SIG-M5 treated with dmso at 0.1 percent for 504 hours (cell line): ENCODE measurements at regions not wholly inside any gene's neighbourhood (a gene's known extent, or its start where the extent isn't known, plus 50 kb on each side); places are given as distances from the start of the nearest gene placed in this dataset.

Experiments used
- DNase-seq: peaks from one replicate; lab custom pipeline; 2025; ENCODE audit not compliant: unreplicated experiment; lab: John Stamatoyannopoulos, UW

GRCh38 chr21:25425156-25425555, 182.1 kb downstream of the MRPL39 start:
- DNase-seq: no peak

GRCh38 chr21:25424634-25425033, 182.6 kb downstream of the MRPL39 start:
- DNase-seq: no peak

DNA sequence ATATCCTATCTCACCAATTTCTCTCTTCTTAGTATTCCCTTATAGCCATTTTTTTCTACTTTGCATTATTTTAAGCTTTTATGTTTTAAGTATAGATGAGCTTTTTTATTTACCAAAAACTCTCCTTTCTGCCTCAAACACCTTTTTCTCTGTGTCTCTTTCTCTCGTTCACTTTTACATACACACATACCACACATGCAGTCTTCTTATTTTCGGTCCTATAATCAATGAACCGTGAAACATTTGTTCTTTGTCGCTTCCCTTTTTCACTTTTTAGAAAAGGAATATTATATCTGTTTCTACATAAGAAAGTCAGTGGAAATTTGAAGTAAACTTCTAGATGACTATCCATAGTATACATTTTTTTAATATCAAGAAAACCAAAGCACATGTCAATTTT, 183.2 kb downstream of the MRPL39 start:
- DNase-seq: no peak

DNA sequence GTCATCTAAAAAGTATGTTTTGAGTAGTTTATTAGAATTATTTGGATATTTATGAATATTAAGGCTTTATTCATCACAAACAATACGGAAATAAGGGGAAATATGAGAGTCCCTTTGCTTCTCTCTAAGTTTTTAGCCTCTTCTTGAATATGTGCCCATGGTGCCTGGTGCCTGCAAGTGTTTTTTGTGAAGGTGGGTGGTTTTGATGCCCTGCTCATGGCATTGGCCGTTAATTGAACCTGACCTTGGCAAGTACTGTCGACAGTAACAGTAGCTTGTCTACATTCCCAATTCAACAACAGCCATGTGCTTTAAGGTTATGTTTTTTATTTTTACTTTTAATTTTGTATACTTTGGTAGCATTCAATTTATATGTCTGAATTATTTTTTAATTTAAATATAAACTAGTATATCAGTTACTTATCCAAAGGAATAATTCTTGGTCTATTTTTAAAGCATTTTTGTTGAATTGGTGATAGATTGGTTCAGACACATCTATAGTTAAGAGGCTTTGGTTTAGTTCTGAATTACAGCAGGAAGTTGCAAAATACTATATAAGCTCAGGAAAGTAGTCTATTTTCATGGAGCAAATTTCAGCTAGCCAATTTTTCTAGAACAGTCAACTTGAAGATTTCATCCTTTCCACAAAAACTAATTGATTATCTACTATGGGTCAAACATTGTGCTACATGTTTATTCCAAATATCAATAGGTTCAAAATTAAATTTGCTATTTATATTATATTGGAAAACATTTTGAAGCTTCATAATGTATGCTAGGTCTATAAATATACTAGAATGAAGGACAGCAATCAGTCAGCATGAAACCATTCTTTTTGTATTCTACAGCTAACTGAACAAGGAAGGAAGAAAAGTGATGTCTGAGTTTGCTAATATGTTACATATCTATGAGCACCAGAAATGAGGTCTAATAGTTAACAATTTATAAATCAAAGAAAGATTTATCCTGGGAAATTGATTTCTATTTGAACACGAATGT, 184.4 kb downstream of the MRPL39 start:
- DNase-seq: no peak

DNA sequence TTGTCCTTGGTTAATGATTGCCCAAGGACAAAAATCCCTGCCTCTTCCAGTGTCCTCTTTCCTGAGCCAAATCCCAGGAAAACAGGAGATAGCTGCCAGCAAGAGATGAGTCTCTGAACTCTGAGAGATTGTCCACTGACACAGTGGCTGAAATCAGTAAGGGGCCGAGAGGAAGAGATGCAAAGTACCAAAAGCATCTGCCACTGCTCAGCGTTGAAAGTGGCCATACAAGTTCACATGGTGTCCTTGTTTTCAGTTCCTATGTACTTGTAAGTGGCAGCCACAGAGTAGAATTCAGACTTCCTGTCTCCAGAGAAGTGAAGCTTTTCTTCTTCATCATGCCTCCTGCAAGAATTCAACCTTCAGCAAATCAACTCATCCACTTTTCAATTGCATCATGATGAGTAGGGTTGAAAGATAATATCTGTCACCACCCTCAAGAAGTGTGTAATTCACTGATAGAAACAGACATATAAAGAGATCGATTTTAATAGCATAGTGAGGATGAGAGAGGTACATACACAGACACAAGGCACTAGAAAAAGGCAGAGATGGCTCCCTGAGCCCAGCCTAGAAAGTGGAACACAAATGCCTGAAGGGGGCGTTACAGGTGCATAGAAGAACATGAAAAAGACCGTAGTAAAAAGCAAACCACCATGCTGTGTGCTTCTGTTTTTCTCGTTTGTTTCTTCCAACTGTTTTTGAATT, 185.8 kb downstream of the MRPL39 start:
- DNase-seq: peak; percentile 63

DNA sequence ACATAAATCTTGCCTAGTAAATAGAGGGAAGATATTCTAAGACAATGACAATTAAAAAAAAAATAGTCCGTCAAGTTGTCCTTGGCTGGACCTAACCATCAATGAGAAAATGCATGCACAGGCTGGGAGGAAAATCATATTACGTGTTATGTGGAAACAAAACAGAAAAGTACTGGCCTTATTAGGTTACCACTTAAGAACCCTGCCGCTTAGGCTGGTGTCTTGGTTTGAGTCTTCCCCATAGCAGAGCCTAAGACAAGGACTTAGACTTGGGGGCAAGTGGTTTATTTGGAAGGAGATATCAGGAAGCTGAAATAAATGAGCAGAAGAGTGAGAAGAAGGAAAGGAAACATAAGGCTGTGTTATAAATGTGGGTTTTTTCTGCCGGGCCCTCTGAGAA, 186.4 kb downstream of the MRPL39 start:
- DNase-seq: no peak

DNA sequence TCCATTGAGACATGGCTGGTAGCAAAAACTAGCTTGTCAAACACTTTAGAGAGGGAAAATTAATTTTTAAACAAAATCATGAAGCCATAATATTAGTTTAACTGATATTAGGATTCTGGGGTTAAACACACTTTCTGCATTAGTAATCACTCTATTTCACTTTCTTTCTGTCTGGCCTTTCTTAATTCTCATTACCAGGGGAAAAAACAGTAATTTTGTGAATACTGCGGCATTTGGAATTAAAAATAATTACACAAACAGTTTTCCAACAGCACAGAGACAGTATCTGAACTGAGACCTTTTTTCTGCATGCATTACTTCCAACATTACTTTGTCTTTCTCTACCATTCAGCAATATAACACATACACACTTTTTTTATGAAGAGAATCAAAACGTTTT, 190.6 kb downstream of the MRPL39 start:
- no peak for DNase-seq

DNA sequence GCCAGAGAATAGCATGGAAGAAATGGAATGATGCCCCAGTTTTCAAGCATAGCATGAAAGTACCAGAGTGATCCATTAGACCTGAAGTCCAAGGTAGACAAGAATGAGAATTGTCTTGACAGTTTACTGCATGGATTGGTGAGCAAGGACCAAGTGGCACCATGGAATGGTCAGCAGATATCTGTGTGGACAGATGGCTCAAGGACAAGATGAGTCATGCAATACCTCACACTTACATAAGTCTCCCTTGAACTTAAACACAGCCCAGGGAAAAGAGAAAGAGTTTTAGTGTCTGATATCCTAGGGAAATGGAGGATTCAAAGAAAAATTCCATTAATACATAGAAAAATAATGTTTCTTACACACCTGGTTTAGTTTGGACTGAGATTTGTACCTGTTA, 195.2 kb downstream of the MRPL39 start:
- no peak for DNase-seq

GRCh38 chr21:25409978-25410377, 197.3 kb downstream of the MRPL39 start:
- no peak for DNase-seq

- DNase-seq: no peak
These were observed 198.6 kb downstream of the MRPL39 start for GRCh38 chr21:25408666-25409065.

DNA sequence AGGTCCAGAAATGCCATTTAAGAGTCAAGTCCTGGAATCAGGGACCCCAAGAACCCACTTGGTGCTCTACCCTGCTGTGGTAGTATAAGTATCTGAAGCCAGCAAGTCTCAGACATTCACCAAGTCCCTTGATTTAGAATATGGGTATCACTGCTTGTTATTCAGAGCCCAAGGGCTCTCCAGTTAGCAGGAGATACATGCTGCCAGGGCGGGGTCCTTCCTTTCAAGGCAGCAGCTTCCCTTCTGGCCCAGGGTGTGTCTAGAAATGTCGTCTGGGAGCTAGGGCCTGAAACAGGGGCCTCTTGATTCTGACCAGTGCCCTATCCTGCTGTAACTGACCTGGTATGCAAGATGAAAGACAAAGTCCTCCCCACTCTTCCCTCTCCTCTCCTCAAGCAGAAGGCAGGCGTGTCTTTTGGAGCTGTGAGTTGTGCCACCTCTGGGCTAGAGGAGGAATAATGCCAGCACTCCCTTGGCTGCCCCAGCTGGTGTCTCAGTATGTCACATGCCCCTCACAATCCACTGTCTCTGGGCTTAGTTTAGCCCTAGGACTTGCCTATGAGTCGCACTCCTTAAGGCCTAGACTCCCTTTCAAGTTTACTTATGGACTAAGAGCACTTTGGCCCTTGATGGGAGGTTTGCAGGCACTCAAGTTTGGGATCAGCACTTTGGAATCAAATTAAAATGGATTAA, 200.2 kb downstream of the MRPL39 start:
- DNase-seq: no peak

DNA sequence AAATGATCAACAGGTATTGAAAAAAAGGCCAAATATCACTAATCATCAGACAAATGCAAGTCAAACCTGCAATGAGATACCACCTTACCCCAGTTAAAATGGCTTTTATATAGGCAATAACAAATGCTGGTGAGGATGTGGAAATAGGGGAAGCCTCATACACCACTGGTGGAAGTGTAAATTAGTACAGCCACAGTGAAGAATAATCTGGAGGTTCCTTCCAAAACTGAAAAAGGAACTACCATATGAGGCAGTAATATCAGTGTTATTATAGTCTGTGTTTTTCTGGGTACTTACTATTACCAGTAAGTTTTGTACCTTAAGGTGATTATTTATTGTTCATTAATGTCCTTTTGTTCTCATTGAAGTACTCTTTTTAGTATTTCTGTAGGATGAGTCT, 201.3 kb downstream of the MRPL39 start:
- DNase-seq: peak; percentile 56

DNA sequence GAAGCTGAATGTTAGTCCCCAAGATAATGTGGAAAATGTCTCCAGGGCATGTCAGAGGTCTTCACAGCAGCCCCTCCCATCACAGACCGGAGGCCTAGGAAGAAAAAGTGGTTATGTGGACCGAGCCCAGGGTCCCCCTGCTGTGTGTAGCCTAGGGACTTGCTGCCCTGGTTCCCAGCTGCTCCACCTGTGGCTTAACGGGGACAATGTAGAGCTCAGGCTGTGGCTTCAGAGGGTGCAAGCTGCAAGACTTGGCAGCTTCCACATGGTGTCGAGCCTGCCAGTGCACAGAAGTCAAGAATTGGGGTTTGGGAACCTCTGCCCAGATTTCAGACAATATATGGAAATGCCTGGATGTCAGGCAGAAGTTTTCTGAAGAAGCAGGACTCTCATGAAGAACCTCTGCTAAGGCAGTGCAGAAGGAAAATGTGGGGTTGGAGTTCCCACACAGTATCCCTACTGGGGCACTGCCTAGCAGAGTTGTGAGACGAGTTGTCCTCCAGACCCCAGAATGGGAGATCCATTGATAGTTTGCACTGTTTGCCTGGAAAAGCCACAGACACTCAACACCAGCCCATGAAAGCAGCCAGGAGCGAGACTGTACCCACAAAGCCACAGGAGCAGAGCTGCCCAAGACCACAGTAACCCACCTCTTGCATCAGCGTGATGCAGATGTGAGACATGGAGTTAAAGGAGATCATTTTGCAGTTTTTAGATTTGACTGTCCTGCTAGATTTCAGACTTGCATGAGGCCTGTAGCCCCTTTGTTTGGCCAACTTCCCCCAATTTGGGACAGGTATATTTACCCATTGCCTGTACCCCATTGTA, 204.9 kb downstream of the MRPL39 start:
- DNase-seq: no peak

- no peak for DNase-seq
These were observed 206.9 kb downstream of the MRPL39 start for GRCh38 chr21:25400427-25400826.

GRCh38 chr21:25398630-25399029, 208.7 kb downstream of the MRPL39 start:
- DNase-seq: no peak

GRCh38 chr21:25396135-25396711, 211.1 kb downstream of the MRPL39 start:
- no peak for DNase-seq

- no peak for DNase-seq
These were observed 215.5 kb downstream of the MRPL39 start for GRCh38 chr21:25391777-25392176.

GRCh38 chr21:25390701-25391100, 216.6 kb downstream of the MRPL39 start:
- DNase-seq: no peak

DNA sequence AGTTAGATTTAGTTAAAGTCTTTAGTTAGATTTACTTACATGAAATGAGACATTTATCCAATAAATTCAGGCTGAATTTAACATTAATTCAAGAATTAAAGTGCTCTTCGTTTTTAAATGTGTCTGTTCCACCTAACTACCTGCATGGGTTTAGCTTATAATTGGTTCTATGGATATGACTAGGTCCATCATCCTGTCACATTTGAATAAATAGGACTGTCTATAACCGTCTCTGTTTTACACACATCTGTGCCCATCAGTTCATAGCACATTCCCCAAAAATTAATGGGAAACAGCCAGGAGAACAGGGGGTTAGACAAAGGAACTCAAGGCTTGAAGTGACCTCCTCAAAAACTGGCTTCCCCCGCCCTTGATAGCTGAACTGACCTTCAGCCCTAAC, 219.6 kb downstream of the MRPL39 start:
- no peak for DNase-seq

DNA sequence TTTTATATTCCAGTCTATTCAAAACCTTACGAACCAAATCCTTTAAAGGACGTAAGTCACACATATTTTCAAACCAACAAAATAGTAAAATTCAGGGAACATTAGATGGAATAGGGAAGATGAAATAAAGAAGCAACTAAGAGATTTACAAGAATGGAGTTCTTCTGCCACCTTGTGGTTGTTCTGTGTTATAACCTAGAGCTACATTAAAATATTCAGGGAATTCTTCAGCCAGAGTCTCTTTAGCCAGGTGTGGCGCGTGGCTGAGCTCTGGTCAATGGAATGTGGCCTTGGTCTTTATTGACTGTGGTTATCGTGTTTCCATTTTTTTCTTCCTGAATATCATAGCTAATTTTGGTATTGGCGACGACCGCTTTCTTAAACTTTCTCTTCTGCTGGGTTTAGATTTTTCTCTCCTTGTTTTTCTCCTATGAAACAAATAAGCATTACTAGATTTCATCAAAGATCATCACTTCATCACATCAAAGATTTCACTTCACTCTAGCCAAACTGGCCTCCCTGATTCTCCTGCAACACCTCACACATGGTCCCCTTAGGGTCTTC, 221.3 kb downstream of the MRPL39 start:
- DNase-seq: peak; percentile 76
